ENCODE measurements at regions not wholly inside any gene's neighbourhood (a gene's known extent, or its start where the extent isn't known, plus 50 kb on each side); places are given as distances from the start of the nearest gene placed in this dataset.

DNA sequence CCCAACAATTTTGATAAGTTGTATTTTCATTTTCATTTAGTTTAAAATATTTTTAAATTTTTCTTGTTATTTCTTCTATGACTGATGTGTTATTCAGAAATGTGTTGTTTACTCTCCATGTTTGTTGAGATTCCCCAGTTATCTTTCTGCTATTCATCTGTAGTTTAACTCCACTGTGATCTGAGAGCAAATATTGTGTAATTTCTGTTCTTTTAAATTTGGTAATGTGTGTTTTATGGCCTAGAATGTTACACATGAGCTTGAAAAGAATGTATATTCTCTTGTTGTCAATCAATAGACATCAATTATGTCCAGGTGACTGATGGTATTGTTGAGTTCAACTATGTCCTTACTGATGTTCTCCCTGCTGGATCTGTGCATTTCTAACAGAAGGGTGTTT, 188.2 kb downstream of the CYP26B1 start:
- TF ChIP-seq GATA3 (IDR thresholded peaks at IDR 0.05; ENCODE audit: low read depth, low read length): no peak
- no peak for TF ChIP-seq GATA2 (IDR thresholded peaks at IDR 0.05; ENCODE audit: low read depth, low read length)
